ENCODE measurements at regions not wholly inside any gene's neighbourhood (a gene's known extent, or its start where the extent isn't known, plus 50 kb on each side); places are given as distances from the start of the nearest gene placed in this dataset.
"Not testable (repeated sequence)": the region's sequence is repeated elsewhere in the genome, so short reads cannot be mapped to it uniquely, and the experiment has no call there.

GRCh38 chr21:30104241-30104640, 62.4 kb downstream of the CLDN17 start:
- DNase-seq = no peak

- DNase-seq = peak; percentile 15
Observed at GRCh38 chr21:30102871-30103270, 63.7 kb downstream of the CLDN17 start.

- DNase-seq = no peak
Observed at GRCh38 chr21:30101967-30102366, 64.6 kb downstream of the CLDN17 start.

- DNase-seq = no peak
Observed at GRCh38 chr21:30097791-30098190, 68.8 kb downstream of the CLDN17 start.

- DNase-seq = no peak
Observed at GRCh38 chr21:30083225-30083945, 83.2 kb downstream of the CLDN17 start.

GRCh38 chr21:30081506-30081905, 85.1 kb downstream of the CLDN17 start:
- DNase-seq = no peak

GRCh38 chr21:30072496-30072895, 94.1 kb downstream of the CLDN17 start:
- DNase-seq = no peak

- DNase-seq = no peak
Observed at GRCh38 chr21:30058928-30059327, 107.7 kb downstream of the CLDN17 start.

GRCh38 chr21:30057108-30057507, 109.5 kb downstream of the CLDN17 start:
- DNase-seq = no peak

GRCh38 chr21:30048570-30048969, 108.8 kb upstream of the GRIK1 start:
- no peak for DNase-seq

GRCh38 chr21:30044447-30045064, 104.8 kb upstream of the GRIK1 start:
- DNase-seq = no peak

GRCh38 chr21:30042443-30042842, 102.6 kb upstream of the GRIK1 start:
- DNase-seq = no peak

- no peak for DNase-seq
Observed at GRCh38 chr21:30033441-30033840, 93.6 kb upstream of the GRIK1 start.

- no peak for DNase-seq
Observed at GRCh38 chr21:30030416-30030815, 90.6 kb upstream of the GRIK1 start.

GRCh38 chr21:30028537-30028936, 88.7 kb upstream of the GRIK1 start:
- no peak for DNase-seq

- no peak for DNase-seq
Observed at GRCh38 chr21:30027986-30028385, 88.2 kb upstream of the GRIK1 start.

GRCh38 chr21:30023056-30023455, 83.3 kb upstream of the GRIK1 start:
- not testable (repeated sequence) for DNase-seq

- DNase-seq = no peak
Observed at GRCh38 chr21:30014886-30015285, 75.1 kb upstream of the GRIK1 start.

GRCh38 chr21:29991624-29992023, 51.8 kb upstream of the GRIK1 start:
- no peak for DNase-seq

- DNase-seq = no peak
Observed at GRCh38 chr21:29989634-29990234, 49.9 kb upstream of the GRIK1 start.

Data from DMS153 (cell line).